ENCODE measurements at regions not wholly inside any gene's neighbourhood (a gene's known extent, or its start where the extent isn't known, plus 50 kb on each side); places are given as distances from the start of the nearest gene placed in this dataset.

GRCh38 chr15:47861111-47861903 lies 144.0 kb downstream of the SEMA6D start:
- TF ChIP-seq CTCF (IDR thresholded peaks at IDR 0.05) (no peak), POLR2A (IDR thresholded peaks at IDR 0.05) (no peak)
